HG02852 (cell line): ENCODE measurements at regions not wholly inside any gene's neighbourhood (a gene's known extent, or its start where the extent isn't known, plus 50 kb on each side); places are given as distances from the start of the nearest gene placed in this dataset.

Experiments
- ATAC-seq: cut with Tn5 transposase; IDR thresholded peaks from one replicate; pipeline ENCODE4 v1.9.1; 2021; ENCODE audit warnings: mild to moderate bottlenecking, moderate library complexity; ENCODE audit not compliant: unreplicated experiment

- no peak for ATAC-seq
Observed at GRCh38 chr2:193566276-193566675, 1371.5 kb upstream of the TMEFF2 start.

- ATAC-seq, result no peak
Observed at GRCh38 chr2:193562031-193562430, 1367.3 kb upstream of the TMEFF2 start.

GRCh38 chr2:193561054-193561453 is 1366.3 kb upstream of the TMEFF2 start:
- ATAC-seq, result peak; percentile 59

- no peak for ATAC-seq
Observed at GRCh38 chr2:193556766-193557470, 1362.2 kb upstream of the TMEFF2 start.

GRCh38 chr2:193549661-193550060 is 1354.9 kb upstream of the TMEFF2 start:
- no peak for ATAC-seq

GRCh38 chr2:193542762-193543161 is 1348.0 kb upstream of the TMEFF2 start:
- no peak for ATAC-seq

- peak; percentile 87 for ATAC-seq
Observed at GRCh38 chr2:193539188-193539587, 1344.5 kb upstream of the TMEFF2 start.

GRCh38 chr2:193538061-193538460 is 1343.3 kb upstream of the TMEFF2 start:
- no peak for ATAC-seq

GRCh38 chr2:193537531-193537930 is 1342.8 kb upstream of the TMEFF2 start:
- no peak for ATAC-seq

GRCh38 chr2:193528458-193528857 is 1333.7 kb upstream of the TMEFF2 start:
- ATAC-seq, result no peak

GRCh38 chr2:193527146-193527545 is 1332.4 kb upstream of the TMEFF2 start:
- ATAC-seq, result no peak

- ATAC-seq, result no peak
Observed at GRCh38 chr2:193523662-193524061, 1328.9 kb upstream of the TMEFF2 start.

- ATAC-seq, result no peak
Observed at GRCh38 chr2:193521523-193521922, 1326.8 kb upstream of the TMEFF2 start.

- no peak for ATAC-seq
Observed at GRCh38 chr2:193520709-193521458, 1326.2 kb upstream of the TMEFF2 start.

GRCh38 chr2:193518041-193518817 is 1323.5 kb upstream of the TMEFF2 start:
- ATAC-seq, result no peak

GRCh38 chr2:193517615-193518014 is 1322.9 kb upstream of the TMEFF2 start:
- ATAC-seq, result no peak

GRCh38 chr2:193506035-193506434 is 1311.3 kb upstream of the TMEFF2 start:
- no peak for ATAC-seq

GRCh38 chr2:193505620-193506019 is 1310.9 kb upstream of the TMEFF2 start:
- ATAC-seq, result no peak

GRCh38 chr2:193502363-193503035 is 1307.8 kb upstream of the TMEFF2 start:
- no peak for ATAC-seq

- ATAC-seq, result no peak
Observed at GRCh38 chr2:193496786-193497185, 1302.1 kb upstream of the TMEFF2 start.

GRCh38 chr2:193482557-193482956 is 1287.8 kb upstream of the TMEFF2 start:
- peak; percentile 93 for ATAC-seq
